ENCODE measurements at regions not wholly inside any gene's neighbourhood (a gene's known extent, or its start where the extent isn't known, plus 50 kb on each side); places are given as distances from the start of the nearest gene placed in this dataset.
"Not testable (repeated sequence)": the region's sequence is repeated elsewhere in the genome, so short reads cannot be mapped to it uniquely, and the experiment has no call there.

DNA sequence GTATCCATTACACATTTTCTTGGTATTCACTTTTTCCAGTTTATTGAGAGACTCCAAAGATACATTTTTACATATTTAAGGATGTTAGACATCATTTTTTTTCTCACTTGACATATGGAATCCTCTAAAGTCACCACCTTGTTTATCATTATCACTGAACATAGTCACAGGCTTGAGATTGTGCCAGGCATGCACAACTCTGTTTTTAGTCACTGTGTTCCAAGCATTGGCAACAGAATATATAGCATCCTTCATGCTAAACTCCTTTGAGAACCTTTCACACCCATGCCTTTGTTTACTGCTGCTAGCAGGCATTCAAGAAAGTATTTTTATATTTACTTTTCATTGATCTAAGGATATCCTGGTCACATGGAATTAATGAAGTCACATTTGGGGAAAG lies 668.6 kb upstream of the ARRDC3 start:
- Histone ChIP-seq H3K27ac (no peak overlapping the region), H3K9me3 (no peaks in the 10 kb centered on the region), H3K27me3 (no peaks in the 10 kb centered on the region), H3K4me3 (no peak overlapping the region), H3K36me3 (no peaks in the 10 kb centered on the region), H3K4me1 (ENCODE audit: insufficient read depth) (no peaks in the 10 kb centered on the region)
- no peak for DNase-seq
- intact Hi-C loops (cut with DNase I): no loop called here
- no peak for TF ChIP-seq EP300 (IDR thresholded peaks at IDR 0.05)
- TF ChIP-seq POLR2A (IDR thresholded peaks at IDR 0.05): no peak
- TF ChIP-seq, protein P1, sequence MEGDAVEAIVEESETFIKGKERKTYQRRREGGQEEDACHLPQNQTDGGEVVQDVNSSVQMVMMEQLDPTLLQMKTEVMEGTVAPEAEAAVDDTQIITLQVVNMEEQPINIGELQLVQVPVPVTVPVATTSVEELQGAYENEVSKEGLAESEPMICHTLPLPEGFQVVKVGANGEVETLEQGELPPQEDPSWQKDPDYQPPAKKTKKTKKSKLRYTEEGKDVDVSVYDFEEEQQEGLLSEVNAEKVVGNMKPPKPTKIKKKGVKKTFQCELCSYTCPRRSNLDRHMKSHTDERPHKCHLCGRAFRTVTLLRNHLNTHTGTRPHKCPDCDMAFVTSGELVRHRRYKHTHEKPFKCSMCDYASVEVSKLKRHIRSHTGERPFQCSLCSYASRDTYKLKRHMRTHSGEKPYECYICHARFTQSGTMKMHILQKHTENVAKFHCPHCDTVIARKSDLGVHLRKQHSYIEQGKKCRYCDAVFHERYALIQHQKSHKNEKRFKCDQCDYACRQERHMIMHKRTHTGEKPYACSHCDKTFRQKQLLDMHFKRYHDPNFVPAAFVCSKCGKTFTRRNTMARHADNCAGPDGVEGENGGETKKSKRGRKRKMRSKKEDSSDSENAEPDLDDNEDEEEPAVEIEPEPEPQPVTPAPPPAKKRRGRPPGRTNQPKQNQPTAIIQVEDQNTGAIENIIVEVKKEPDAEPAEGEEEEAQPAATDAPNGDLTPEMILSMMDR (IDR thresholded peaks at IDR 0.05): no peak

DNA sequence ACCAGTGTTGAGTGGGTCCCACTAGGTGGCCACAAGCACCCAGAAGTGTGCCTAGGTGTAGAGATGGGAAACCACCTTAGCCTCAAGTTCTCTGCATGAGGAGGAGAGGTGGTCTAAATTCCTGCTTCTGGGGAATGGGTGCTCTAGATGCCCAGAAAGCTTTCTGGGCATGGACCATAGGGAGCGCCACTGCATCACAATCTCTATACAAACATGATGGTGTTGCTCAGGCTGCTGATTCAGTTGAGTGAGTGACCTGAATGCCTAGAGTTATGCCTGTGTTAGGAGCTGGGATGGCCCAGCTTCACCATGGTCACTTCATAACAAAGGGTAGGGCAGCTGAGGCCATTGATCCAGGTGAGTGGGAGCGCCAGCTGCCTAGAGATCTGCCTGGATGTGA lies 667.9 kb upstream of the ARRDC3 start:
- H3K27me3 ChIP-seq: no peaks in the 10 kb centered on the region
- intact Hi-C loops (cut with DNase I): no loop called here
- 86 to 91% (median 87%) methylated on average over 2 of the region's 2 CpGs for WGBS, 3 donors

DNA sequence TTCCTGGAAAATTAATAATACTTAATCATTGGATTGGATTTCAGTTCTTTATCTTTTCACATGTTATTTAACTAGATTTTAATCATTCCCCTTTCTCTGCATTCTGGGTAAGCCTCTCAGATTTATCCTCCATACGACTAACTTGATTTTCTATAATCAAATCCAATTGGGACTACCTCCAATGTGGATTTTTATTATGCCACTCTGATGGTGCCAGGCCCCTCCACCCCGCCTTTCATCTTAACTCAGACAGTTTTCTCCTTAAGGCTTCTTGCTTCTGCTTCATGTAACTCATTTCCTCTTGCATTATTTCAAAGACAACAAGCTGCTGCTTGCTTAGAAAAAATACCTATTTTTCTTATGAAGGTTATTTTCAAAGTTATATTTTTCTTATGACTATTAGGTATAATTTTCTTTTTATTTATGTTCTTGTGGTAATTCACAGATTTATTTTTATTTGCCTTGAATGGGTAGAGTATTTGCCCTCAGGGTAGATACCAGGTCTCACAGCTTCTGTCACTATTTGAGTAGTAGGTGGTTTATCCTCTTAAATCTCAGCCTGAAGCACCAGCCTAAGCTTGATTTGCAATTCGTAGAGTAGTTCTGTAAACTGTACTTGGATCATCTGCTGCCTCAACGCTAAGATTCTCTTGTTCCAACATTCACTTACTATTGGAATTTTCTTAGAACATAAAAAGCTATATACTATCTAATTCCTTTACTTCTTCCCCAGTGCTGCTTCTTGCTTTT lies 659.0 kb upstream of the ARRDC3 start:
- no peaks in the 10 kb centered on the region for H3K9me3 ChIP-seq
- no peak for DNase-seq
- no peaks in the 10 kb centered on the region for H3K36me3 ChIP-seq
- 80 to 82% (median 81%) methylated on average over 4 of the region's 4 CpGs for WGBS, 3 donors
- no peak overlapping the region for H3K4me3 ChIP-seq
- no peak for TF ChIP-seq POLR2A (IDR thresholded peaks at IDR 0.05)
- TF ChIP-seq, protein P1 (IDR thresholded peaks at IDR 0.05): no peak
- TF ChIP-seq EP300 (IDR thresholded peaks at IDR 0.05): no peak
- H3K27me3 ChIP-seq: no peaks in the 10 kb centered on the region
- intact Hi-C loops (cut with DNase I): no loop called here
- no peak overlapping the region for H3K27ac ChIP-seq
- no peaks in the 10 kb centered on the region for H3K4me1 ChIP-seq (ENCODE audit: insufficient read depth)

More for the DNA sequence above, 667.9 kb upstream of the ARRDC3 start:
- no peak for DNase-seq
- no peaks in the 10 kb centered on the region for H3K4me1 ChIP-seq (ENCODE audit: insufficient read depth)
- H3K4me3 ChIP-seq: no peak overlapping the region
- no peaks in the 10 kb centered on the region for H3K9me3 ChIP-seq
- TF ChIP-seq, protein P1 (IDR thresholded peaks at IDR 0.05): no peak
- no peak for TF ChIP-seq POLR2A (IDR thresholded peaks at IDR 0.05)
- TF ChIP-seq EP300 (IDR thresholded peaks at IDR 0.05): no peak
- no peak overlapping the region for H3K27ac ChIP-seq
- no peaks in the 10 kb centered on the region for H3K36me3 ChIP-seq

DNA sequence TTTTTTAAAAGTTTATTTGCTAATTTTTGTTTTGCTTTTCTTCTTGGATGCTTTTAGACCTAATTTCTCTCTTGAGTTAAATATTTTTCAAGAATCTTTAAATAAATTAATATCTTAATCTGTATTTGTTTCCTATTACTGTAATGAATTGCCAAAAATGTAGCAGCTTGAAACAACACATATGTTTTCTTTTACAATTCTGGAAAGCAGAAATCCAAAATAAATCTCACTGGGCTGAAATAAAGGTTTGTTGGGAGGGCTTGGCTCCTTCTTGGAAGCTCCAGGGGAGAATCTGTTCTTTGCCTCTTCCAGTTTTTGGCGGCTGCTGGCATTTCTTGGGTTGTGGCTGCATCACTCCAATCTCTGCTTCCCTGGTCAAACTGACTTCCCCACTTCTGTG lies 658.1 kb upstream of the ARRDC3 start:
- no peaks in the 10 kb centered on the region for H3K4me1 ChIP-seq (ENCODE audit: insufficient read depth)
- H3K27ac ChIP-seq: no peak overlapping the region
- 15 to 22% (median 19%) methylated on average over 1 of the region's 1 CpG for WGBS, 3 donors
- TF ChIP-seq EP300 (IDR thresholded peaks at IDR 0.05) (no peak), POLR2A (IDR thresholded peaks at IDR 0.05) (no peak)
- TF ChIP-seq, protein P1 (IDR thresholded peaks at IDR 0.05): no peak
- H3K36me3 ChIP-seq: no peaks in the 10 kb centered on the region
- no peaks in the 10 kb centered on the region for H3K27me3 ChIP-seq
- no peaks in the 10 kb centered on the region for H3K9me3 ChIP-seq
- intact Hi-C loops (cut with DNase I): no loop called here
- H3K4me3 ChIP-seq: no peak overlapping the region
- no peak for DNase-seq

DNA sequence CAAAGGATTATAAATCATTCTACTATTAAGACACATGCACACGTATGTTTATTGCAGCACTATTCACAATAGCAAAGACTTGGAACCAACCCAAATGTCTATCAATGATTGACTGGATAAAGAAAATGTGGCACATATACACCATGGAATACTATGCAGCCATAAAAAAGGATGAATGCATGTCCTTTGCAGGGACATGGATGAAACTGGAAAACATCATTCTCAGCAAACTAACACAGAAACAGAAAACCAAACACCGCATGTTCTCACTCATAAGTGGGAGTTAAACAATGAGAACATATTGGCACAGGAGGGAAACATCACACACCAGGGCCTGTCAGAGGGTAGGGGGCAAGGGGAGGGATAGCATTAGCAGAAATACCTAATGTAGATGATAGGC lies 646.7 kb upstream of the ARRDC3 start:
- 93 to 94% (median 93%) methylated on average over 2 of the region's 2 CpGs for WGBS, 3 donors
- DNase-seq; H3K4me3 ChIP-seq; H3K36me3 ChIP-seq; H3K27me3 ChIP-seq; H3K9me3 ChIP-seq; H3K27ac ChIP-seq; H3K4me1 ChIP-seq (ENCODE audit: insufficient read depth); intact Hi-C loops (cut with DNase I): not testable (repeated sequence)
